ENCODE measurements at regions not wholly inside any gene's neighbourhood (a gene's known extent, or its start where the extent isn't known, plus 50 kb on each side); places are given as distances from the start of the nearest gene placed in this dataset.

- TF ChIP-seq ATF2 (IDR thresholded peaks at IDR 0.05; ENCODE audit: low read length) (no peak), BCL11A (IDR thresholded peaks at IDR 0.05; ENCODE audit: low read depth in 2 of 2, low read length in 2 of 2) (no peak), CEBPB (IDR thresholded peaks at IDR 0.05; ENCODE audit: low read depth, low read length) (no peak), E2F6 (IDR thresholded peaks at IDR 0.05) (no peak), CBX8 (IDR thresholded peaks at IDR 0.05; ENCODE audit: borderline replicate concordance, low read depth, low read length) (no peak), SP1 (IDR thresholded peaks at IDR 0.05; ENCODE audit: low read depth, low read length) (no peak)
Observed at GRCh38 chr18:66109981-66110380, 359.2 kb downstream of the CDH7 start (continued).
